CD14-positive monocyte (primary cell): ENCODE measurements at regions not wholly inside any gene's neighbourhood (a gene's known extent, or its start where the extent isn't known, plus 50 kb on each side); places are given as distances from the start of the nearest gene placed in this dataset.

Experiments used
- DNase-seq, 3 donors: peaks; one replicate each; pipeline ENCODE4 v3.0.0-alpha.2; 2011 to 2022
- H2AFZ ChIP-seq: 2 replicates; pipeline ENCODE4 v1.6.0; 2012; ENCODE audit warnings: mild to moderate bottlenecking, low read depth, low read length, inconsistent platforms; ENCODE audit not compliant: insufficient read depth, poor library complexity, severe bottlenecking
- H3K27ac ChIP-seq, 2 donors: 1 replicate in 1 of 2; 2 replicates in 1 of 2; pipeline ENCODE4 v1.5.1; 2012 to 2013; ENCODE audit warnings: low read length in 2 of 2, control low read depth in 1 of 2, inconsistent platforms in 1 of 2, low read depth in 1 of 2, mild to moderate bottlenecking in 1 of 2
- H3K27me3 ChIP-seq, 2 donors: one replicate each; pipeline versions ENCODE4 v1.6.0 to v1.6.1; 2011 to 2013; ENCODE audit warnings: low read length in 2 of 2; ENCODE audit not compliant: control insufficient read depth in 2 of 2, insufficient read depth in 2 of 2
- H3K36me3 ChIP-seq, 2 donors: replicated peaks in 1 of 2; 1 replicate in 1 of 2; 2 replicates in 1 of 2; pipeline versions ENCODE4 v1.5.1 to v1.6.1; 2012 to 2013; ENCODE audit warnings: low read length in 2 of 2, control low read depth in 1 of 2, inconsistent platforms in 1 of 2, mild to moderate bottlenecking in 1 of 2; ENCODE audit not compliant: insufficient read depth in 2 of 2, control insufficient read depth in 1 of 2
- H3K4me1 ChIP-seq, 2 donors: 1 replicate in 1 of 2; 2 replicates in 1 of 2; pipeline versions ENCODE4 v1.5.1 to v1.6.1; 2012 to 2013; ENCODE audit warnings: low read length in 2 of 2, control low read depth in 1 of 2, inconsistent platforms in 1 of 2, mild to moderate bottlenecking in 1 of 2, moderate library complexity in 1 of 2; ENCODE audit not compliant: insufficient read depth in 2 of 2, control insufficient read depth in 1 of 2
- H3K4me2 ChIP-seq: replicated peaks from 2 replicates; pipeline ENCODE3; 2012; ENCODE audit warnings: low read length, moderate library complexity, mild to moderate bottlenecking; ENCODE audit not compliant: poor library complexity, severe bottlenecking; ENCODE audit errors: extremely low read depth
- H3K4me3 ChIP-seq, 3 experiments: fragments of 200-600 bp in 1 of 3; sonication (generic) in 1 of 3; replicated peaks in 1 of 3; 1 replicate in 2 of 3; 2 replicates in 1 of 3; pipeline ENCODE4 v1.5.1; 2011 to 2013; ENCODE audit warnings: low read length in 3 of 3, mild to moderate bottlenecking in 3 of 3, control low read depth in 2 of 3, low read depth in 2 of 3, inconsistent platforms in 1 of 3, moderate library complexity in 1 of 3
- H3K79me2 ChIP-seq: 2 replicates; pipeline ENCODE4 v1.6.0; 2012; ENCODE audit warnings: mild to moderate bottlenecking, control low read depth, inconsistent platforms, low read length, moderate library complexity; ENCODE audit not compliant: insufficient read depth
- H3K9ac ChIP-seq: 2 replicates; pipeline ENCODE4 v1.6.0; 2017; ENCODE audit warnings: low read length, mild to moderate bottlenecking; ENCODE audit not compliant: insufficient read depth, poor library complexity, severe bottlenecking
- H3K9me3 ChIP-seq, 2 donors: replicated peaks in 1 of 2; 1 replicate in 1 of 2; 2 replicates in 1 of 2; pipeline versions ENCODE4 v1.5.1 to v1.6.1; 2012 to 2013; ENCODE audit warnings: low read length in 2 of 2, control low read depth in 1 of 2; ENCODE audit not compliant: control insufficient read depth in 1 of 2, insufficient read depth in 1 of 2
- H4K20me1 ChIP-seq: 2 replicates; pipeline ENCODE4 v1.6.0; 2012; ENCODE audit warnings: mild to moderate bottlenecking, low read length, control low read depth, moderate library complexity; ENCODE audit not compliant: insufficient read depth
- H3K27ac Mint-ChIP-seq, 7 donors: one replicate each; pipeline ENCODE4 v1.8.0; 2020; ENCODE audit warnings: mild to moderate bottlenecking in 7 of 7, mixed read lengths in 7 of 7, moderate library complexity in 6 of 7, inconsistent platforms in 2 of 7
- H3K27me3 Mint-ChIP-seq, 3 donors: one replicate each; pipeline ENCODE4 v1.8.0; 2021 to 2022; ENCODE audit warnings: low read depth in 3 of 3, mild to moderate bottlenecking in 3 of 3, mixed read lengths in 3 of 3, moderate library complexity in 3 of 3, inconsistent platforms in 1 of 3
- H3K36me3 Mint-ChIP-seq, 2 donors: one replicate each; pipeline ENCODE4 v1.8.0; 2020; ENCODE audit warnings: mixed read lengths in 2 of 2, inconsistent platforms in 1 of 2, mild to moderate bottlenecking in 1 of 2
- H3K4me1 Mint-ChIP-seq: one replicate; pipeline ENCODE4 v1.8.0; 2020; ENCODE audit warnings: mild to moderate bottlenecking, mixed read lengths
- H3K4me3 Mint-ChIP-seq, 2 donors: one replicate each; pipeline ENCODE4 v1.8.0; 2020; ENCODE audit warnings: mild to moderate bottlenecking in 2 of 2, mixed read lengths in 2 of 2, moderate library complexity in 1 of 2
- H3K9me3 Mint-ChIP-seq, 7 donors: one replicate each; pipeline ENCODE4 v1.8.0; 2020 to 2022; ENCODE audit warnings: mixed read lengths in 7 of 7, mild to moderate bottlenecking in 6 of 7, moderate library complexity in 6 of 7, inconsistent platforms in 2 of 7
- WGBS: methylation state at CpG from one replicate; pipeline ENCODE4 v1.1.5; 2013; ENCODE audit warnings: missing lambda C conversion rate; ENCODE audit not compliant: insufficient coverage; 5-methylcytosine and 5-hydroxymethylcytosine counted together
- intact Hi-C, 2 donors: fragments of 100-400 bp; cut with micrococcal nuclease; formaldehyde crosslinking; loops; one replicate each; pipeline versions ENCODE4 v1.15.0 to v1.15.1; 2023
- TF ChIP-seq, protein P1 (sequence below): fragments of 200-600 bp; IDR thresholded peaks from one replicate; pipeline ENCODE4 v1.8.0; 2022; ENCODE audit warnings: antibody characterized with exemption, mild to moderate bottlenecking

DNA sequence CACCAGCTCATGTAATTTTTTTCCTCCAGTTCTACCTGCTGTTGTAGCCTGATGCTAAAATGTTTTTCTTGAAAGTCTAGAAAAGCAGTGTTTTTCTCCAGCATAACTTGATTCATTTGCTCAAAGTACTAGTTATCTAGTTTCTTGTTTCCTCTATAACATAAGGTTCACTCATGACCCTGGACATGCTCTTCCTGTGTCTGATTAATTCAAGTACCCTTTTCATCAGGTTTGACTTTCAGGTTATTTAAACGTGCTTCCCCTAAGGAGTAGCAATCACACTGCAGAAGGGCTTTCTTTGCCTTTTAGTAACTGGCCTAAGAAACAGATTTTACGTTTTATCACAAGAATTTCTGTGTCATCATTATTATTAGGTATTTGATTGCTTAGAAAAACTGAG lies 66.8 kb upstream of the EGFL6 start:
- no peaks in the 10 kb centered on the region for H4K20me1 ChIP-seq
- no peak overlapping the region for H3K4me2 ChIP-seq
- no peak overlapping the region for H3K9ac ChIP-seq
- peaks cover 8 to 12% of the 10 kb centered on the region in 2 donors for H3K4me1 ChIP-seq
- no peaks in the 10 kb centered on the region for H3K9me3 ChIP-seq
- intact Hi-C loops: no loop called here
- no peak overlapping the region for H3K4me3 ChIP-seq
- H3K27ac ChIP-seq: no peak overlapping the region
- Mint-ChIP-seq H3K4me1 (peaks cover 12% of the 10 kb centered on the region), H3K27me3 (peaks cover 0 to 15% (median 0%) of the 10 kb centered on the region in 3 donors), H3K9me3 (peaks cover 0 to 4% (median 0%) of the 10 kb centered on the region in 7 donors), H3K27ac (no peak overlapping the region), H3K4me3 (no peak overlapping the region), H3K36me3 (no peaks in the 10 kb centered on the region)
- H3K27me3 ChIP-seq: peaks cover 0 to 16% of the 10 kb centered on the region in 2 donors
- TF ChIP-seq, protein P1, sequence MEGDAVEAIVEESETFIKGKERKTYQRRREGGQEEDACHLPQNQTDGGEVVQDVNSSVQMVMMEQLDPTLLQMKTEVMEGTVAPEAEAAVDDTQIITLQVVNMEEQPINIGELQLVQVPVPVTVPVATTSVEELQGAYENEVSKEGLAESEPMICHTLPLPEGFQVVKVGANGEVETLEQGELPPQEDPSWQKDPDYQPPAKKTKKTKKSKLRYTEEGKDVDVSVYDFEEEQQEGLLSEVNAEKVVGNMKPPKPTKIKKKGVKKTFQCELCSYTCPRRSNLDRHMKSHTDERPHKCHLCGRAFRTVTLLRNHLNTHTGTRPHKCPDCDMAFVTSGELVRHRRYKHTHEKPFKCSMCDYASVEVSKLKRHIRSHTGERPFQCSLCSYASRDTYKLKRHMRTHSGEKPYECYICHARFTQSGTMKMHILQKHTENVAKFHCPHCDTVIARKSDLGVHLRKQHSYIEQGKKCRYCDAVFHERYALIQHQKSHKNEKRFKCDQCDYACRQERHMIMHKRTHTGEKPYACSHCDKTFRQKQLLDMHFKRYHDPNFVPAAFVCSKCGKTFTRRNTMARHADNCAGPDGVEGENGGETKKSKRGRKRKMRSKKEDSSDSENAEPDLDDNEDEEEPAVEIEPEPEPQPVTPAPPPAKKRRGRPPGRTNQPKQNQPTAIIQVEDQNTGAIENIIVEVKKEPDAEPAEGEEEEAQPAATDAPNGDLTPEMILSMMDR: no peak
- no peaks in the 10 kb centered on the region for H3K36me3 ChIP-seq
- no peak for DNase-seq
- no CpG with 5 or more reads among the region's 2 CpGs for WGBS
- H2AFZ ChIP-seq: no peak overlapping the region
- H3K79me2 ChIP-seq: no peaks in the 10 kb centered on the region

DNA sequence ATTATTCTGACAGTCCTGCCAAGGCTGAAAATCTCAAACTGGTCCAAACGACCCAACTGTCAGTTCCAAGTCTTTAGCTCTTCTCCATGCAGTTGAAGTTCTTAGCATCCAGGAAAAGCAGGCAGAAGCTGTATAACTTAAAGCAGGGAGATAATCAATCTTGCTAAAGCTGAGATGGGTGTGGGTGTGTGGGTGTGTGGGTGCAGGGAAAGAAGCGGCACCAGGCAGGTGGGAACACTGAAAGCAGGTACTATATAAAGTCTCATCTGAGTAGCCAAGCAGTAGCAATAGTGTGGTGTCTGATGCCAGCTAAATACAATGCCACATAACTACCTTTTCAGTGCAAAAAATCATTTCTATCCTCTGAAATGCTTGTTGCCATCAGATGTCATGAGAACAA lies 69.7 kb upstream of the EGFL6 start:
- H3K4me2 ChIP-seq: no peak overlapping the region
- no CpG with 5 or more reads among the region's 2 CpGs for WGBS
- no peaks in the 10 kb centered on the region for H3K79me2 ChIP-seq
- H2AFZ ChIP-seq: no peak overlapping the region
- H3K36me3 Mint-ChIP-seq: no peaks in the 10 kb centered on the region
- H3K4me3 ChIP-seq: no peak overlapping the region
- H4K20me1 ChIP-seq: no peaks in the 10 kb centered on the region
- H3K4me3 Mint-ChIP-seq: no peak overlapping the region
- H3K4me1 Mint-ChIP-seq: peaks cover under 1% of the 10 kb centered on the region
- TF ChIP-seq, protein P1: no peak
- no peaks in the 10 kb centered on the region for H3K36me3 ChIP-seq
- H3K27me3 ChIP-seq: peaks cover 0 to 18% of the 10 kb centered on the region in 2 donors
- no peaks in the 10 kb centered on the region for H3K9me3 ChIP-seq
- H3K9me3 Mint-ChIP-seq: peaks cover 0 to 4% (median 0%) of the 10 kb centered on the region in 7 donors
- no peak overlapping the region for H3K27ac ChIP-seq
- H3K9ac ChIP-seq: no peak overlapping the region
- no peak overlapping the region for H3K27ac Mint-ChIP-seq
- peaks cover 0 to 2% of the 10 kb centered on the region in 2 donors for H3K4me1 ChIP-seq
- H3K27me3 Mint-ChIP-seq: peaks cover 0 to 22% (median 0%) of the 10 kb centered on the region in 3 donors
- DNase-seq: no peak
- intact Hi-C loops: loop anchor here (10.0 kb wide), 3 partner anchors 525 to 675 kb away; partner anchors contain the start of gene TMSB4X (in 1 of the 2)
